NCI-H2107 (cell line): ENCODE measurements at regions not wholly inside any gene's neighbourhood (a gene's known extent, or its start where the extent isn't known, plus 50 kb on each side); places are given as distances from the start of the nearest gene placed in this dataset.
"Not testable (repeated sequence)": the region's sequence is repeated elsewhere in the genome, so short reads cannot be mapped to it uniquely, and the experiment has no call there.

Source experiments
- DNase-seq: peaks from one replicate; lab custom pipeline; 2025; lab: John Stamatoyannopoulos, UW

DNA sequence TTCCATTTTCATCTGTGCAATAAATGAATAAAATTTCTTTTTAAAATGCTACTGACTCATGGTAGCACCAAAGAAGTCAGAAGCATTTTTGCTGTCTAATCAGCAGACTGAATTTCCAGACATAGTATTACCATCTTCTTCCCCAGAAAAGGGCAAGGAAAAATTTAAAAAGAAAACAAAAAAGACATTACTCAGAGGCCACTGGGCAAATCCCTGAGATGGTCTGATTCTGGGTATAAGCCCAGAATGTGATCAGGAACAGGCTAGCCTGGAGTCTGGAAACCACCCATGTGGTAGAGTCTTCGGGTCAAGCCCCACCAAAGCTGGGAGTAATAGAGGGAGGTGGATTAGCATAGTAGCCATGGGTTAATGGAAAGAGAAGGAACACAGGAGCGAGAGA is 342.8 kb downstream of the FBXW7 start:
- no peak for DNase-seq

DNA sequence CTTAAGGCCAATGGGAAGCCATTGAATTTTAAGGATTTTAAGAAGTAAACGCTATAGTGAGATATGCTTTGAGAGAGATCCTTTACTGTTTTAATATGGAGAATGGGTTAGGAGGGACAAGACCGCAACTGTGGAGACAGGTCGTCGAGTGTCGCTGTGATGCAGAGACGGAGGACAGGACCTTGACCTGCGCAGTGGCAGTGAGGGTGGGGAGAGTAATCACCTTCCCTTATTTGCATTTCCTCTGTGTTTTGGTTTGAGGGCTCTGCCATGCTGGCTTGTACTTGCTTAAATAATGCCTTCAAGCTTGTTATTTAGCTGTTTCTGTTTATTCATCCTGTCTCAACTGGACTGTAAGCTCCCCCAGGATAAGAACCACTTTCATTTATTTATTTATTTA is 345.0 kb downstream of the FBXW7 start:
- no peak for DNase-seq

DNA sequence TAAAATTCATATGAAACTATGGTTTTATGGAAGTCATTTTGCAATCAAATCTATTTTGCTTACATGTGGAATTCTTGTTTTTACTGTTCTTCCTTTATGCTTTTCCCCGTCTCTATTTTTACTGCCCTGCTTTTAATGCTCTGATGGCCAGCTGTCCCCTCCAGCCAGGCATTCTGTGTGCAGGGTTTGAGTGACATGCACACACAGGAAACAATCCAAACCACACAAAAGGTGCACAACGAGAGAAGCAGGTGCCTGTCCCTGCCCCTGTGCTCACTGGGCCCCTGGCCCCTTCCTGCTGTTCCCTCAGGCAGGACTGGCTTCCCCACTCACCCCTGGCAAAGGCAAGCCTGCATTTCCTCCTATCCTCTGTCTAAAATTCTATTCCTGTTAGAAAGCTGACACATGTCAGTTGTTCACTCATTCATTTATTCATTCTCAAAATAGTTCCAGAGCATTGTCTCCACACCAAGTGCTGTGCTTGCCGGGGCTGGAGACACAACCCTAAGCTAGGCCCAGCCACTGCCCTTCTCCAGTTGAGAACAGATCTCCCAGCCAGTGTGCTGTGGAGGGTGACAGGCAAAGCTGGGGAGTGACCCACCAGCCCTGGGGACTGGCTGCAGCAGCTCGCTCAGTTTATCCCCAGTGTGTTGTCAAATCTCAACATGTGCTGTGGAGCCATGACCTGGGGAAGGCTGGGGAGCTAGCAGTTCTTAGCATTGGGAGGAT is 346.3 kb downstream of the FBXW7 start:
- DNase-seq: no peak

GRCh38 chr4:152188801-152189200 is 347.1 kb downstream of the FBXW7 start:
- no peak for DNase-seq

DNA sequence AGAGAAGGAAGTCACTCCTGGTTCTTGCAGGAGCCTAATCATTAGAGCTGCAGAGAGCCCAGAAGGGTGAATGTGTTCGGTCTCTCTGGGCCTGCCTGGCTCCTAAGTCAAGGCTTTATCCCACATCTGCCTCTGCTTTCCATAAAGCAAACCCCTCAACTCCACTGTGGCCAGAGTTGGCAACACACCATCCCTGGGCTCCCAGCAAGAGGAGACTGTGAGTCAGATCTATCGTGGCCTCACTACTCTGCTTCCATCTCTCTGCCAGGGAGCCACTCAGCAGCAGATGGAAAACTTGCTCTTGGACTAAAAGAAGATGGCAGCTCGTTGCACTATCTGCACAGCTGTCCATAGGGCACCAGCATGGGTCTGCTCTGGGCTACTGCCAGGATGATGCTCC is 348.2 kb downstream of the FBXW7 start:
- DNase-seq: no peak

- no peak for DNase-seq
These were observed 349.9 kb downstream of the FBXW7 start for GRCh38 chr4:152185786-152186550.

- no peak for DNase-seq
These were observed 354.7 kb downstream of the FBXW7 start for GRCh38 chr4:152181150-152181549.

- no peak for DNase-seq
These were observed 355.5 kb downstream of the FBXW7 start for GRCh38 chr4:152180369-152180768.

DNA sequence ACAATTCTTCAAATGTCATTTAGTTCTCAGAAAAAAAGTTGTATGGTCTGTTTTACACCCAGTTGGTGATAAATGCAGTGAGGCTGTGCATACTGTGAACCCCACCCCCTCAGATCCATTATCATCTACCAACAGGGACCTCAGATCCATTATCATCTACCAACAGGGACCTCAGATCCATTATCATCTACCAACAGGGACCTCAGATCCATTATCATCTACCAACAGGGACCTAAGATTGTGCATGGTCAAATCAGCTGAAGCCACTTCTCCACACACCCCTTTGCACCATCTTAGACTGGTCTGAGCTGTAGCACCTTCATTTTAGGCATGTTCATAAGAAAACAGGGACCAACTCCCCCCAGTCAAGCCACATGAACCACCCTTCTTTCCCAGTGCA is 358.4 kb downstream of the FBXW7 start:
- DNase-seq: not testable (repeated sequence)

GRCh38 chr4:152176627-152177214 is 359.2 kb downstream of the FBXW7 start:
- no peak for DNase-seq

DNA sequence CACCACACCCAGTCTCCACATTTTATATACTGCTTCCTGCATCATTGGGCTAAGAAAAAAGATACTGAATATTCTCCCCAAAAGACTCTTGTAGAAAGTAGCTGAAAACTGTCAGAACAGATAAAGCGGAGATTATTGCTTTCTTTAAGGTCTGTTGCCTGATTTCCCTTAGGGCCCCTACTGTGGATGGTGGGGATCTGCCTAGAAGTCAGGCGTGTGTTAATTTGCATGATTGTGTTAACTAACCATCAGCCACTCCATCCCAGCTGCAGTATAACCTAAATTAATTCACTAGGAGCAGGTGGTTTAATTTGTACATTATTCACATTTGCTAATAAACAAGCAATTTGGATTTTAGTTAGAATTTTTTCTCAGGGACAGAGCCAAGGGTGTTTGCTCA is 360.3 kb downstream of the FBXW7 start:
- no peak for DNase-seq

- DNase-seq: no peak
These were observed 363.7 kb downstream of the FBXW7 start for GRCh38 chr4:152172146-152172545.

DNA sequence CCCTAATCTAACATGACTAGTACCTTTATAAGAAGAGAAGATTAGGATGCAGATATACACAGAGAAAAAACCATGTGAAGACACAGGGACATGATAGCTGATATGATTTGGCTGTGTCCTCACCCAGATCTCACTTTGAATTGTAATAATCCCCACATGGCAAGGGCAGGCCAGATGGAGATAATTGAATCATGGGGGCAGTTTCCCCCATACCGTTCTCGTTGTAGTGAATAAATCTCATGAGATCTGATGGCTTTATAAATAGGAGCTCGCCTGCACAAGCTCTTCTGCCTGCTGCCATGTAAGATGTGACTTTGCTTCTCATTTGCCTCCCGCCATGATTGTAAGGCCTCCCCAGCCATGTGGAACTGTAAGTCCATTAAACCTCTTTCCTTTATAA is 364.3 kb downstream of the FBXW7 start:
- no peak for DNase-seq

DNA sequence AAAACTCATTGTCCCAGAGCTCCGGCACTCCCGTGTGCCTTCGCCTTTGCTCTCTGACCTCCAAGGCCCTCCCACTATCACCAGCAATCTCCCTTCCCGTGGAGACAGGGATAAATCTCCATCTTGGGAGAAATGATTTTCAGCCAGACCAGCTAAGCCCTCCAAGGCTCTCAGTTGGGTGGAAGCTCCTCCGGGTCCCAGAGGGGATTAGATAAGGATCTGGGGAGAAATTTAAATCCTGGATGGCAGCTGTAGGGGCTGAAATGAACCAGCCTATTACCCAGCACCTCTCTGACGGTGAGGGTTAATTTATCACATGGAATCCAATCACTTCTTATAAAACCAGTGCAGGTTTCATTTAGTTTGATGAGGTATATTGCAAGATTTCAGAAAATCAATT is 366.2 kb downstream of the FBXW7 start:
- no peak for DNase-seq

- no peak for DNase-seq
These were observed 366.8 kb downstream of the FBXW7 start for GRCh38 chr4:152168987-152169616.

DNA sequence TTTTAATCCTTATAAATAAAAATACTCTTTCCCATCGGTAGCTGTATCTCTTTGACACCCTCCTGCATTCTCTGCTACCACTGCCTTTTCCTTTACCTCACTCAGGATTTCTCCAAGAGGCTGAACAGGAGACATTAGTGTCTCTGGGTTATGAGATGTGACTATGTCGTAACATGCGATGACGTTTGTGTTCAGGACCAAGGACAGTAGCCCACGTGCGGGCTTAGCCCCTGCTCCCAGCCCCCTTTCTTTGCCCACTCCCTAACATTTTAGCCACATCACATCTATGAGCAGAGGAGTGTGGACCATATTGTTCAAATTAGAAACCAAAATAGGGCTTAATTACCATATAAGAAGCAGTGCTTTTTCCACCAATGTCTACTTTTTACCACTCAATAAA is 369.3 kb downstream of the FBXW7 start:
- DNase-seq: no peak

- no peak for DNase-seq
These were observed 370.0 kb downstream of the FBXW7 start for GRCh38 chr4:152165846-152166245.

DNA sequence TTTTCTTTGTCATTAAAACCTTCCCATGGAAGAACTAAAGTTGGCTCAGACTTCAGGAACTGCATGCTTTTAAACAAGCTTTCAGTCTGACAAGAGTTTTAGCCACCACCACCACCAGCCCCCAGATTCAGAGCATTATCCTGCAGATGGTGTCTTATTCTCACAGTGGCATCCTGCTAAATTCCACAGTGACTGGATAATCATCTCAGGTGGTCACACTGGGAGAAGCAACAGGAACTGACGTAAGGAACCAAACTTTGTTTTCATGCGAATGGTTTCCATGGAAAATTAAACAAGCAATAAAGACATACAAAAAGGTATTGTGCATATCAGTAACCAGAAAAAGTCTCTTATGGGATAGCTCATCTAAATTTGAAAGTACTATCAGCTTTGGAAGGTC is 370.7 kb downstream of the FBXW7 start:
- DNase-seq: no peak

GRCh38 chr4:152164561-152164960 is 371.3 kb downstream of the FBXW7 start:
- no peak for DNase-seq

DNA sequence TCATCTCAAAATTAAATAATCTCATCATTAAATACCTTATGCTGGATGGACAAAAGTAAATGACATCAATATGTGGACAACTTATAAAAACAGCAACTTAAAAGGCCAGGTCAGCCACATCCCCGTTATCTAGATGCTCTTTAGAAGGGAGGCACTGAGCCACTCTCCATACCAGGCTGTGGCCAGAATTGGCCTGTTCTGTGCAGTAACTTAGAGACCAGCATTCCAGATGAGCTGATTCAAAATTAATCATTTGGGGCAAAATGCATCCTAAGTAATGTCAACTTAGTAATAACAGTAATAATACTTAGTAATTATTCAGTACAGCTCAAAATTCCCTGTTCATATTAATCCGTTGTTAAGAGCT is 373.6 kb downstream of the FBXW7 start:
- DNase-seq: no peak

GRCh38 chr4:152161676-152162330 is 374.1 kb downstream of the FBXW7 start:
- DNase-seq: no peak

- no peak for DNase-seq
These were observed 375.6 kb downstream of the FBXW7 start for GRCh38 chr4:152160225-152160800.
